ENCODE measurements at regions not wholly inside any gene's neighbourhood (a gene's known extent, or its start where the extent isn't known, plus 50 kb on each side); places are given as distances from the start of the nearest gene placed in this dataset.
"Not testable (repeated sequence)": the region's sequence is repeated elsewhere in the genome, so short reads cannot be mapped to it uniquely, and the experiment has no call there.

- Histone ChIP-seq H3K9me3 (no peaks in the 10 kb centered on the region), H3K4me3 (no peak overlapping the region), H3K27ac (no peak overlapping the region), H3K27me3 (no peaks in the 10 kb centered on the region), H3K36me3 (replicated peaks in 1 of 2; ENCODE audit: insufficient read depth in 1 of 2, low read depth in 2 of 2) (no peaks in the 10 kb centered on the region), H3K4me1 (no peaks in the 10 kb centered on the region)
- DNase-seq (no peak), ATAC-seq (no peak)
- TF ChIP-seq POLR2A (IDR thresholded peaks at IDR 0.05) = no peak
- TF ChIP-seq CTCF (IDR thresholded peaks at IDR 0.05) = no peak
- WGBS, 2 donors = 77 to 94% methylated on average over 4 of the region's 4 CpGs
- intact Hi-C loops (cut with DNase I) = no loop called here
Observed at GRCh38 chr6:167403427-167403826, 78.5 kb downstream of the TTLL2 start.

GRCh38 chr6:167404385-167405049 is 79.6 kb downstream of the TTLL2 start:
- 60 to 65% methylated on average over 13 to 17 of the region's 17 CpGs for WGBS, 2 donors
- Histone ChIP-seq H3K36me3 (replicated peaks in 1 of 2; ENCODE audit: insufficient read depth in 1 of 2, low read depth in 2 of 2) (no peaks in the 10 kb centered on the region), H3K27me3 (no peaks in the 10 kb centered on the region), H3K27ac (no peak overlapping the region), H3K9me3 (no peaks in the 10 kb centered on the region), H3K4me3 (no peak overlapping the region), H3K4me1 (no peaks in the 10 kb centered on the region)
- no peak for DNase-seq
- intact Hi-C loops (cut with DNase I) = no loop called here
- no peak for ATAC-seq
- TF ChIP-seq CTCF (IDR thresholded peaks at IDR 0.05) (no peak), POLR2A (IDR thresholded peaks at IDR 0.05) (no peak)

- H3K4me1 ChIP-seq = no peaks in the 10 kb centered on the region
- intact Hi-C loops (cut with DNase I) = no loop called here
- TF ChIP-seq POLR2A (IDR thresholded peaks at IDR 0.05) (no peak), CTCF (IDR thresholded peaks at IDR 0.05) (no peak)
Observed at GRCh38 chr6:167405778-167406532, 81.1 kb downstream of the TTLL2 start.

GRCh38 chr6:167406533-167407238 is 81.8 kb downstream of the TTLL2 start:
- H3K36me3 ChIP-seq (replicated peaks in 1 of 2; ENCODE audit: insufficient read depth in 1 of 2, low read depth in 2 of 2); intact Hi-C loops (cut with DNase I); ATAC-seq; H3K4me3 ChIP-seq; H3K27ac ChIP-seq; H3K27me3 ChIP-seq; DNase-seq; H3K4me1 ChIP-seq; H3K9me3 ChIP-seq: not testable (repeated sequence)
- WGBS, 2 donors = 76 to 84% methylated on average over 15 to 16 of the region's 16 CpGs

More at GRCh38 chr6:167405778-167406532, 81.1 kb downstream of the TTLL2 start:
- ATAC-seq (no peak), DNase-seq (no peak)
- Histone ChIP-seq H3K9me3 (no peaks in the 10 kb centered on the region), H3K27ac (no peak overlapping the region), H3K36me3 (replicated peaks in 1 of 2; ENCODE audit: insufficient read depth in 1 of 2, low read depth in 2 of 2) (no peaks in the 10 kb centered on the region), H3K4me3 (no peak overlapping the region), H3K27me3 (no peaks in the 10 kb centered on the region)
- 75 to 81% methylated on average over 13 to 14 of the region's 14 CpGs for WGBS, 2 donors
